ENCODE measurements at regions not wholly inside any gene's neighbourhood (a gene's known extent, or its start where the extent isn't known, plus 50 kb on each side); places are given as distances from the start of the nearest gene placed in this dataset.

DNA sequence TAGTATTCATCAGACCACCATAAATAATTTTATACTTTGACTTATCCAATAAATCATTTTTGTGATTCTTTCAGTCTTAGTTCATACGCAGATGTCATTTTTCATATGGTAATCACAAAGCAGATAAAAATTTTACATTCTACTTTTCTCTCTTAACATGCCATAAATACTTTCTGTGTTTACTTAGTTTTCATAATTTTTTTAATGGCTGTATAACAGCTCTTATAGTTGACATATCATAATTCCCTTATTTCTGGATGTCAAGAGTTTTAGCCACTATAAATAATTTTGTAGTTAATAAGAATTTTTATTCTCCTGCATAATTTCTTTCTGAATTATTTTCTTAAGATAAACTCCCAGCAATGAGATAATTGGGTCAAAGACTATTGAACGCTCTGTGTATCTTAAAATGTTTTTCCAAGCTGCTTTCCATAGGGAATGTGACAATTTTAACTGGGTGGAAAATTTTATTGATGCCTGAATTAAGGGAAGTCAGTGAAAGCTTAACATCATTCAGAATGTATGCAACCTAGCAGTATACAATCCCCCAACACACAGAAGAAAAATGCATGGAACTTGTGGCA, 702.7 kb downstream of the EPM2A start:
- no peak overlapping the region for H3K4me3 Mint-ChIP-seq
- ATAC-seq, result no peak
- TF ChIP-seq, protein P1, sequence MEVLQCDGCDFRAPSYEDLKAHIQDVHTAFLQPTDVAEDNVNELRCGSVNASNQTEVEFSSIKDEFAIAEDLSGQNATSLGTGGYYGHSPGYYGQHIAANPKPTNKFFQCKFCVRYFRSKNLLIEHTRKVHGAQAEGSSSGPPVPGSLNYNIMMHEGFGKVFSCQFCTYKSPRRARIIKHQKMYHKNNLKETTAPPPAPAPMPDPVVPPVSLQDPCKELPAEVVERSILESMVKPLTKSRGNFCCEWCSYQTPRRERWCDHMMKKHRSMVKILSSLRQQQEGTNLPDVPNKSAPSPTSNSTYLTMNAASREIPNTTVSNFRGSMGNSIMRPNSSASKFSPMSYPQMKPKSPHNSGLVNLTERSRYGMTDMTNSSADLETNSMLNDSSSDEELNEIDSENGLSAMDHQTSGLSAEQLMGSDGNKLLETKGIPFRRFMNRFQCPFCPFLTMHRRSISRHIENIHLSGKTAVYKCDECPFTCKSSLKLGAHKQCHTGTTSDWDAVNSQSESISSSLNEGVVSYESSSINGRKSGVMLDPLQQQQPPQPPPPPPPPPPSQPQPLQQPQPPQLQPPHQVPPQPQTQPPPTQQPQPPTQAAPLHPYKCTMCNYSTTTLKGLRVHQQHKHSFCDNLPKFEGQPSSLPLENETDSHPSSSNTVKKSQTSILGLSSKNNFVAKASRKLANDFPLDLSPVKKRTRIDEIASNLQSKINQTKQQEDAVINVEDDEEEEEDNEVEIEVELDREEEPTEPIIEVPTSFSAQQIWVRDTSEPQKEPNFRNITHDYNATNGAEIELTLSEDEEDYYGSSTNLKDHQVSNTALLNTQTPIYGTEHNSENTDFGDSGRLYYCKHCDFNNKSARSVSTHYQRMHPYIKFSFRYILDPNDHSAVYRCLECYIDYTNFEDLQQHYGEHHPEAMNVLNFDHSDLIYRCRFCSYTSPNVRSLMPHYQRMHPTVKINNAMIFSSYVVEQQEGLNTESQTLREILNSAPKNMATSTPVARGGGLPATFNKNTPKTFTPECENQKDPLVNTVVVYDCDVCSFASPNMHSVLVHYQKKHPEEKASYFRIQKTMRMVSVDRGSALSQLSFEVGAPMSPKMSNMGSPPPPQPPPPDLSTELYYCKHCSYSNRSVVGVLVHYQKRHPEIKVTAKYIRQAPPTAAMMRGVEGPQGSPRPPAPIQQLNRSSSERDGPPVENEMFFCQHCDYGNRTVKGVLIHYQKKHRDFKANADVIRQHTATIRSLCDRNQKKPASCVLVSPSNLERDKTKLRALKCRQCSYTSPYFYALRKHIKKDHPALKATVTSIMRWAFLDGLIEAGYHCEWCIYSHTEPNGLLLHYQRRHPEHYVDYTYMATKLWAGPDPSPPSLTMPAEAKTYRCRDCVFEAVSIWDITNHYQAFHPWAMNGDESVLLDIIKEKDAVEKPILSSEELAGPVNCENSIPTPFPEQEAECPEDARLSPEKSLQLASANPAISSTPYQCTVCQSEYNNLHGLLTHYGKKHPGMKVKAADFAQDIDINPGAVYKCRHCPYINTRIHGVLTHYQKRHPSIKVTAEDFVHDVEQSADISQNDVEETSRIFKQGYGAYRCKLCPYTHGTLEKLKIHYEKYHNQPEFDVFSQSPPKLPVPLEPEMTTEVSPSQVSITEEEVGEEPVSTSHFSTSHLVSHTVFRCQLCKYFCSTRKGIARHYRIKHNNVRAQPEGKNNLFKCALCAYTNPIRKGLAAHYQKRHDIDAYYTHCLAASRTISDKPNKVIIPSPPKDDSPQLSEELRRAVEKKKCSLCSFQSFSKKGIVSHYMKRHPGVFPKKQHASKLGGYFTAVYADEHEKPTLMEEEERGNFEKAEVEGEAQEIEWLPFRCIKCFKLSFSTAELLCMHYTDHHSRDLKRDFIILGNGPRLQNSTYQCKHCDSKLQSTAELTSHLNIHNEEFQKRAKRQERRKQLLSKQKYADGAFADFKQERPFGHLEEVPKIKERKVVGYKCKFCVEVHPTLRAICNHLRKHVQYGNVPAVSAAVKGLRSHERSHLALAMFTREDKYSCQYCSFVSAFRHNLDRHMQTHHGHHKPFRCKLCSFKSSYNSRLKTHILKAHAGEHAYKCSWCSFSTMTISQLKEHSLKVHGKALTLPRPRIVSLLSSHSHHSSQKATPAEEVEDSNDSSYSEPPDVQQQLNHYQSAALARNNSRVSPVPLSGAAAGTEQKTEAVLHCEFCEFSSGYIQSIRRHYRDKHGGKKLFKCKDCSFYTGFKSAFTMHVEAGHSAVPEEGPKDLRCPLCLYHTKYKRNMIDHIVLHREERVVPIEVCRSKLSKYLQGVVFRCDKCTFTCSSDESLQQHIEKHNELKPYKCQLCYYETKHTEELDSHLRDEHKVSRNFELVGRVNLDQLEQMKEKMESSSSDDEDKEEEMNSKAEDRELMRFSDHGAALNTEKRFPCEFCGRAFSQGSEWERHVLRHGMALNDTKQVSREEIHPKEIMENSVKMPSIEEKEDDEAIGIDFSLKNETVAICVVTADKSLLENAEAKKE (CRISPR knock-in tag; IDR thresholded peaks at IDR 0.05), result no peak
- no peak for TF ChIP-seq EZH2 (IDR thresholded peaks at IDR 0.05; ENCODE audit: low read depth, unreplicated experiment)
- TF ChIP-seq ZNF331 (CRISPR knock-in tag; IDR thresholded peaks at IDR 0.05; ENCODE audit: low read depth), result no peak
- no peak for TF ChIP-seq EZH2phosphoT487 (IDR thresholded peaks at IDR 0.05; ENCODE audit: unreplicated experiment)
- TF ChIP-seq CREB1 (CRISPR knock-in tag; IDR thresholded peaks at IDR 0.05; ENCODE audit: low read depth), result no peak
- TF ChIP-seq, protein P2, sequence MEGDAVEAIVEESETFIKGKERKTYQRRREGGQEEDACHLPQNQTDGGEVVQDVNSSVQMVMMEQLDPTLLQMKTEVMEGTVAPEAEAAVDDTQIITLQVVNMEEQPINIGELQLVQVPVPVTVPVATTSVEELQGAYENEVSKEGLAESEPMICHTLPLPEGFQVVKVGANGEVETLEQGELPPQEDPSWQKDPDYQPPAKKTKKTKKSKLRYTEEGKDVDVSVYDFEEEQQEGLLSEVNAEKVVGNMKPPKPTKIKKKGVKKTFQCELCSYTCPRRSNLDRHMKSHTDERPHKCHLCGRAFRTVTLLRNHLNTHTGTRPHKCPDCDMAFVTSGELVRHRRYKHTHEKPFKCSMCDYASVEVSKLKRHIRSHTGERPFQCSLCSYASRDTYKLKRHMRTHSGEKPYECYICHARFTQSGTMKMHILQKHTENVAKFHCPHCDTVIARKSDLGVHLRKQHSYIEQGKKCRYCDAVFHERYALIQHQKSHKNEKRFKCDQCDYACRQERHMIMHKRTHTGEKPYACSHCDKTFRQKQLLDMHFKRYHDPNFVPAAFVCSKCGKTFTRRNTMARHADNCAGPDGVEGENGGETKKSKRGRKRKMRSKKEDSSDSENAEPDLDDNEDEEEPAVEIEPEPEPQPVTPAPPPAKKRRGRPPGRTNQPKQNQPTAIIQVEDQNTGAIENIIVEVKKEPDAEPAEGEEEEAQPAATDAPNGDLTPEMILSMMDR (conservative IDR thresholded peaks at IDR 0.05; ENCODE audit: low read depth in 2 of 2), result no peak
- no peak for TF ChIP-seq JUNB (IDR thresholded peaks at IDR 0.05; ENCODE audit: unreplicated experiment)
- no peak for TF ChIP-seq STAT1 (IDR thresholded peaks at IDR 0.05; ENCODE audit: unreplicated experiment)
- no peak for TF ChIP-seq ZNF114 (CRISPR knock-in tag; IDR thresholded peaks at IDR 0.05)
- no peak for TF ChIP-seq NANOG (IDR thresholded peaks at IDR 0.05; ENCODE audit: borderline replicate concordance)

More for the DNA sequence above, 702.7 kb downstream of the EPM2A start:
- H3F3A ChIP-seq (replicated peaks; ENCODE audit: low read depth), result no peaks in the 10 kb centered on the region
- H3K79me2 ChIP-seq (replicated peaks; ENCODE audit: insufficient read depth), result no peaks in the 10 kb centered on the region
- no peak overlapping the region for H3K27ac ChIP-seq (ENCODE audit: low read depth)
- H3K9me2 ChIP-seq (ENCODE audit: insufficient read depth), result 0 out of 2 replicates have a peak, but pooled peaks cover 5% of the 10 kb centered on the region
- no peaks in the 10 kb centered on the region for H4K20me1 ChIP-seq (replicated peaks; ENCODE audit: insufficient read depth)
- H3K27ac Mint-ChIP-seq, result no peak overlapping the region
- H2AFZ ChIP-seq, result no peak overlapping the region
- no peaks in the 10 kb centered on the region for H3K4me1 Mint-ChIP-seq
- H3K27me3 ChIP-seq (ENCODE audit: insufficient read depth), result no peaks in the 10 kb centered on the region
- H3K9me3 Mint-ChIP-seq, result no peaks in the 10 kb centered on the region; the same call in 2 of the 3 replicates
- no peaks in the 10 kb centered on the region for H3K4me1 ChIP-seq (ENCODE audit: insufficient read depth)
- H3K4me2 ChIP-seq, result no peak overlapping the region
- H3K27me3 Mint-ChIP-seq (ENCODE audit: insufficient read depth, low read depth, poor library complexity), result no peaks in the 10 kb centered on the region
- no peak for DNase-seq (ENCODE audit: low spot score)
- no peaks in the 10 kb centered on the region; the same call in 1 of the 2 replicates for H3K36me3 ChIP-seq (ENCODE audit: insufficient read depth)
- peaks cover 2% of the 10 kb centered on the region; the same call in 1 of the 3 replicates for H3K36me3 Mint-ChIP-seq (ENCODE audit: low read depth)
- no peak overlapping the region for H3K4me3 ChIP-seq

Data from GM23338 (cell line).